Naive thymus-derived CD4-positive, alpha-beta T cell (primary cell): ENCODE measurements at regions not wholly inside any gene's neighbourhood (a gene's known extent, or its start where the extent isn't known, plus 50 kb on each side); places are given as distances from the start of the nearest gene placed in this dataset.

Experiments
- ATAC-seq: fragments of 150-1000 bp; cut with Tn5 transposase; 2 replicates; pipeline ENCODE4 v1.10.0; 2021; ENCODE audit warnings: mild to moderate bottlenecking, moderate library complexity
- CTCF ChIA-PET: fragments of 350-600 bp; sonication (Branson Sonifier 250); formaldehyde crosslinking; loops from one replicate; lab custom pipeline; 2021; ENCODE audit warnings: antibody characterized with exemption; lab: Charles Lee
- POLR2A ChIA-PET: fragments of 350-600 bp; sonication (Branson Sonifier 250); formaldehyde crosslinking; loops from one replicate; lab custom pipeline; 2021; ENCODE audit warnings: antibody characterized with exemption, inconsistent platforms; lab: Charles Lee
- DNase-seq, 9 donors: peaks; one replicate each; pipeline versions ENCODE4 v3.0.0 to v3.0.0-alpha.2; 2020 to 2022; ENCODE audit warnings: mixed read lengths in 1 of 9
- H3K27ac ChIP-seq: one replicate; pipeline ENCODE4 v1.7.0; 2013; ENCODE audit warnings: mild to moderate bottlenecking, low read depth, low read length, moderate library complexity
- H3K27me3 ChIP-seq, 2 donors: one replicate each; pipeline ENCODE4 v1.7.0; 2013; ENCODE audit warnings: low read length in 2 of 2, mild to moderate bottlenecking in 2 of 2, moderate library complexity in 2 of 2; ENCODE audit not compliant: control insufficient read depth in 2 of 2, insufficient read depth in 2 of 2
- H3K36me3 ChIP-seq, 3 experiments: 1 replicate in 2 of 3; 2 replicates in 1 of 3; pipeline ENCODE4 v1.7.0; 2013; ENCODE audit warnings: low read length in 3 of 3, mild to moderate bottlenecking in 3 of 3, moderate library complexity in 1 of 3; ENCODE audit not compliant: insufficient read depth in 3 of 3, control insufficient read depth in 2 of 3
- H3K4me1 ChIP-seq, 2 donors: one replicate each; pipeline ENCODE4 v1.7.0; 2013; ENCODE audit warnings: low read length in 2 of 2, mild to moderate bottlenecking in 2 of 2, moderate library complexity in 1 of 2; ENCODE audit not compliant: control insufficient read depth in 2 of 2, insufficient read depth in 2 of 2
- H3K4me3 ChIP-seq: 2 replicates; pipeline ENCODE4 v1.7.0; 2013; ENCODE audit warnings: mild to moderate bottlenecking, low read length
- H3K9me3 ChIP-seq, 3 experiments: 1 replicate in 2 of 3; 2 replicates in 1 of 3; pipeline ENCODE4 v1.7.0; 2013; ENCODE audit warnings: low read length in 3 of 3; ENCODE audit not compliant: control insufficient read depth in 2 of 3
- H3K27ac Mint-ChIP-seq, 9 donors: one replicate each; pipeline ENCODE4 v1.8.0; 2020 to 2022; ENCODE audit warnings: mixed read lengths in 9 of 9, mild to moderate bottlenecking in 8 of 9, moderate library complexity in 5 of 9, inconsistent platforms in 2 of 9
- H3K27me3 Mint-ChIP-seq, 5 donors: one replicate each; pipeline ENCODE4 v1.8.0; 2021 to 2022; ENCODE audit warnings: mixed read lengths in 5 of 5, mild to moderate bottlenecking in 1 of 5
- H3K36me3 Mint-ChIP-seq, 5 donors: one replicate each; pipeline ENCODE4 v1.8.0; 2020 to 2022; ENCODE audit warnings: mixed read lengths in 5 of 5, mild to moderate bottlenecking in 3 of 5, inconsistent platforms in 1 of 5
- H3K4me1 Mint-ChIP-seq, 7 donors: one replicate each; pipeline ENCODE4 v1.8.0; 2020 to 2022; ENCODE audit warnings: mixed read lengths in 7 of 7, mild to moderate bottlenecking in 3 of 7, inconsistent platforms in 1 of 7
- H3K4me3 Mint-ChIP-seq, 10 donors: one replicate each; pipeline ENCODE4 v1.8.0; 2020 to 2022; ENCODE audit warnings: mild to moderate bottlenecking in 10 of 10, mixed read lengths in 10 of 10, moderate library complexity in 6 of 10, inconsistent platforms in 2 of 10
- H3K9me3 Mint-ChIP-seq, 11 donors: one replicate each; pipeline ENCODE4 v1.8.0; 2020 to 2022; ENCODE audit warnings: mixed read lengths in 11 of 11, mild to moderate bottlenecking in 4 of 11, inconsistent platforms in 1 of 11, moderate library complexity in 1 of 11
- intact Hi-C, 2 donors: fragments of 100-400 bp; cut with micrococcal nuclease; formaldehyde crosslinking; loops; one replicate each; pipeline ENCODE4 v1.15.1; 2023

GRCh38 chr12:82203086-82203485 lies 155.1 kb downstream of the CCDC59 start:
- ATAC-seq: no peak
- no peaks in the 10 kb centered on the region for H3K36me3 ChIP-seq
- peaks cover 0 to 10% (median 3%) of the 10 kb centered on the region in 11 donors for H3K9me3 Mint-ChIP-seq
- H3K27ac ChIP-seq: no peak overlapping the region
- no peak overlapping the region for H3K4me3 ChIP-seq
- CTCF ChIA-PET: no interaction called here
- no peaks in the 10 kb centered on the region for H3K9me3 ChIP-seq
- no peak overlapping the region for H3K4me3 Mint-ChIP-seq
- H3K27me3 Mint-ChIP-seq: no peaks in the 10 kb centered on the region
- no peaks in the 10 kb centered on the region for H3K4me1 ChIP-seq
- H3K36me3 Mint-ChIP-seq: no peaks in the 10 kb centered on the region
- H3K27me3 ChIP-seq: no peaks in the 10 kb centered on the region
- POLR2A ChIA-PET: no interaction called here
- intact Hi-C loops: no loop called here
- H3K4me1 Mint-ChIP-seq: no peaks in the 10 kb centered on the region
- H3K27ac Mint-ChIP-seq: no peak overlapping the region
- no peak for DNase-seq

- peaks cover 0 to 9% (median 0%) of the 10 kb centered on the region in 5 donors for H3K27me3 Mint-ChIP-seq
- no peaks in the 10 kb centered on the region for H3K36me3 Mint-ChIP-seq
- no peak for DNase-seq
- no peaks in the 10 kb centered on the region for H3K9me3 ChIP-seq
- intact Hi-C loops: no loop called here
- H3K4me3 Mint-ChIP-seq: no peak overlapping the region
- H3K27me3 ChIP-seq: no peaks in the 10 kb centered on the region
- POLR2A ChIA-PET: no interaction called here
- no peak overlapping the region for H3K27ac Mint-ChIP-seq
- ATAC-seq: no peak
- no peaks in the 10 kb centered on the region for H3K4me1 ChIP-seq
- no peak overlapping the region for H3K27ac ChIP-seq
- peaks cover 0 to 1% (median 0%) of the 10 kb centered on the region in 7 donors for H3K4me1 Mint-ChIP-seq
- H3K36me3 ChIP-seq: no peaks in the 10 kb centered on the region
- no peak overlapping the region for H3K4me3 ChIP-seq
- CTCF ChIA-PET: no interaction called here
- peaks cover 0 to 21% (median 4%) of the 10 kb centered on the region in 11 donors for H3K9me3 Mint-ChIP-seq
Observed at GRCh38 chr12:82187595-82187994, 170.6 kb downstream of the CCDC59 start.

GRCh38 chr12:82187011-82187410 lies 171.2 kb downstream of the CCDC59 start:
- Histone ChIP-seq H3K4me3 (no peak overlapping the region), H3K36me3 (no peaks in the 10 kb centered on the region), H3K4me1 (no peaks in the 10 kb centered on the region), H3K27ac (no peak overlapping the region), H3K9me3 (no peaks in the 10 kb centered on the region), H3K27me3 (no peaks in the 10 kb centered on the region)
- peaks cover 0 to 1% (median 0%) of the 10 kb centered on the region in 7 donors for H3K4me1 Mint-ChIP-seq
- no peak overlapping the region for H3K4me3 Mint-ChIP-seq
- no peak for ATAC-seq
- H3K36me3 Mint-ChIP-seq: no peaks in the 10 kb centered on the region
- no peak overlapping the region for H3K27ac Mint-ChIP-seq
- POLR2A ChIA-PET: no interaction called here
- peaks cover 0 to 21% (median 4%) of the 10 kb centered on the region in 11 donors for H3K9me3 Mint-ChIP-seq
- CTCF ChIA-PET: no interaction called here
- DNase-seq: no peak
- peaks cover 0 to 9% (median 0%) of the 10 kb centered on the region in 5 donors for H3K27me3 Mint-ChIP-seq
- intact Hi-C loops: no loop called here

- peaks cover 0 to 21% (median 4%) of the 10 kb centered on the region in 11 donors for H3K9me3 Mint-ChIP-seq
- Histone ChIP-seq H3K9me3 (no peaks in the 10 kb centered on the region), H3K4me3 (no peak overlapping the region), H3K4me1 (no peaks in the 10 kb centered on the region), H3K36me3 (no peaks in the 10 kb centered on the region), H3K27ac (no peak overlapping the region), H3K27me3 (no peaks in the 10 kb centered on the region)
- ChIA-PET CTCF (no interaction called here), POLR2A (no interaction called here)
- peaks cover 0 to 1% (median 0%) of the 10 kb centered on the region in 7 donors for H3K4me1 Mint-ChIP-seq
- H3K4me3 Mint-ChIP-seq: no peak overlapping the region
- intact Hi-C loops: no loop called here
- ATAC-seq (no peak), DNase-seq (no peak)
- H3K27me3 Mint-ChIP-seq: peaks cover 0 to 9% (median 0%) of the 10 kb centered on the region in 5 donors
- H3K27ac Mint-ChIP-seq: no peak overlapping the region
- H3K36me3 Mint-ChIP-seq: no peaks in the 10 kb centered on the region
Observed at GRCh38 chr12:82186282-82186681, 171.9 kb downstream of the CCDC59 start.

- Histone ChIP-seq H3K27ac (no peak overlapping the region), H3K27me3 (no peaks in the 10 kb centered on the region), H3K4me3 (no peak overlapping the region), H3K36me3 (no peaks in the 10 kb centered on the region), H3K4me1 (no peaks in the 10 kb centered on the region), H3K9me3 (no peaks in the 10 kb centered on the region)
- intact Hi-C loops: no loop called here
- H3K9me3 Mint-ChIP-seq: peaks cover 0 to 19% (median 5%) of the 10 kb centered on the region in 11 donors
- no peaks in the 10 kb centered on the region for H3K36me3 Mint-ChIP-seq
- H3K27me3 Mint-ChIP-seq: peaks cover 0 to 9% (median 0%) of the 10 kb centered on the region in 5 donors
- DNase-seq (no peak), ATAC-seq (no peak)
- no peak overlapping the region for H3K27ac Mint-ChIP-seq
- no peak overlapping the region for H3K4me3 Mint-ChIP-seq
- POLR2A ChIA-PET: no interaction called here
- CTCF ChIA-PET: no interaction called here
- peaks cover 0 to 1% (median 0%) of the 10 kb centered on the region in 7 donors for H3K4me1 Mint-ChIP-seq
Observed at GRCh38 chr12:82184844-82185243, 173.3 kb downstream of the CCDC59 start.

- H3K27ac ChIP-seq: no peak overlapping the region
- ChIA-PET POLR2A (no interaction called here), CTCF (no interaction called here)
- H3K4me3 ChIP-seq: no peak overlapping the region
- no peaks in the 10 kb centered on the region for H3K4me1 ChIP-seq
- DNase-seq: no peak
- no peaks in the 10 kb centered on the region for H3K27me3 ChIP-seq
- intact Hi-C loops: no loop called here
- Mint-ChIP-seq H3K4me3 (no peak overlapping the region), H3K27me3 (peaks cover 0 to 4% (median 0%) of the 10 kb centered on the region in 5 donors), H3K9me3 (peaks cover 0 to 6% (median 3%) of the 10 kb centered on the region in 11 donors), H3K4me1 (peaks cover 0 to 1% (median 0%) of the 10 kb centered on the region in 7 donors), H3K27ac (no peak overlapping the region), H3K36me3 (no peaks in the 10 kb centered on the region)
- no peaks in the 10 kb centered on the region for H3K9me3 ChIP-seq
- H3K36me3 ChIP-seq: no peaks in the 10 kb centered on the region
- no peak for ATAC-seq
Observed at GRCh38 chr12:82182601-82183190, 175.5 kb downstream of the CCDC59 start.

- no peaks in the 10 kb centered on the region for H3K27me3 Mint-ChIP-seq
- no peak for ATAC-seq
- Histone ChIP-seq H3K27me3 (no peaks in the 10 kb centered on the region), H3K4me1 (no peaks in the 10 kb centered on the region), H3K36me3 (no peaks in the 10 kb centered on the region), H3K27ac (no peak overlapping the region), H3K9me3 (no peaks in the 10 kb centered on the region), H3K4me3 (no peak overlapping the region)
- ChIA-PET CTCF (no interaction called here), POLR2A (no interaction called here)
- H3K4me3 Mint-ChIP-seq: no peak overlapping the region
- no peak for DNase-seq
- no peak overlapping the region for H3K27ac Mint-ChIP-seq
- no peaks in the 10 kb centered on the region for H3K4me1 Mint-ChIP-seq
- intact Hi-C loops: no loop called here
- peaks cover 0 to 4% (median 0%) of the 10 kb centered on the region in 11 donors for H3K9me3 Mint-ChIP-seq
- H3K36me3 Mint-ChIP-seq: no peaks in the 10 kb centered on the region
Observed at GRCh38 chr12:82176761-82177490, 181.3 kb downstream of the CCDC59 start.
